ENCODE measurements at regions not wholly inside any gene's neighbourhood (a gene's known extent, or its start where the extent isn't known, plus 50 kb on each side); places are given as distances from the start of the nearest gene placed in this dataset.
"Not testable (repeated sequence)": the region's sequence is repeated elsewhere in the genome, so short reads cannot be mapped to it uniquely, and the experiment has no call there.

DNA sequence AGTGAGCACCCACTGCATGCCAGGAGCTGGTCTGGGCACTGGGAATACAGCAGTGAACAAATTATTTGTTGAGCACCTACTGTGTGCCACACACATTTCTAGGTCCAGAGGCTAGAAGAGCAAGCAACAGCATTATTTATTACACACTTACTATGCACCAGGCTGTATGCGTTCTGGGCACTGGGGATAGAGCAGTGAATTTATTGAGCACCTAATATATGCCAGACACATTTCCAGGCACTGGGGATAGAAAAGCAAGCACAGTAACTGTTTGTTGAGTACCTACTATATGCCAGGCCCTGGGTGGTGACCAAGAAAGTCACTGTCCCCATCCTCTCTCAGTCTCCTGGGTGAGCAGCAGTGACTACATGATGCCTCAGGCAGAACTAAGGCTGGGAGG, 107.5 kb upstream of the NCOR2 start:
- DNase-seq (ENCODE audit: low spot score): no peak

DNA sequence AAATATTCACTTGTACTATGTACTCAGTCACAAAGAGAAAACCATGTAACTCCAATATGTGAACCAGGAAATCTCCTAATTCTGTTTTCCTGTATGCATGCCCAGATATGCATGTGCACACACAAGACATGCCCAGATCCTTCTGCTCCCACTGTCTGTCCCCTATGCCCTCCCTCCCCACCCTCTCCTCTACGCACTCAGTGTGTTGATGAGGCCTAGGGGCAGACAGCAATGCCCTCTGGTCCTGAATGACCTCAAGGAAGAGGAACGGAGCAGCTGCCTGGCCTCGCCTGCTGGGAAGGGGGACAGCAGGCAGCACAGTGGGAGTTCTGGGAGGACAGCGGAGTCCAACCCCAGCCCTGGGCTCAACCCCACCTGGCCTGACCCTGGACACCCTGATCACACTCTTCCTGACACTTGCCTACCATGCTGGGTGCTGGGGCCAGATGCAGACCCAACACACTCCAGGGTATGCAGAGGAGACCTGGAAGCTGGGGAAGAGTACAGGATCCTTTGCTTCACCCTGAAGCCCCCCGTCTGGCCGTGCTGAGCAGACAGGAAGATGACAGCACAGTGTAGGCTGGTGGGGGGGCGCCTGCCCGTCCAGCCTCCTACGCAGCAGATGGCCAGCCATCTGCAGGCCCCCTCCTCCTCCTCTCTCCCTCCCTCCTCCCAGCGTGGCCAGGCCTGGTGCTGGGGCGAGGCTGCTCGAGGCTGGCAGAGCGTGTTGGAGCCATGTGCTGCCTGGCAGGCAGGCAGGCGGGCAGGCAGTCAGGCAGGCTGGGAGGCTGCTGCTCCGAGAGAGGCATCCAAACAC, 106.6 kb upstream of the NCOR2 start:
- DNase-seq (ENCODE audit: low spot score): no peak

DNA sequence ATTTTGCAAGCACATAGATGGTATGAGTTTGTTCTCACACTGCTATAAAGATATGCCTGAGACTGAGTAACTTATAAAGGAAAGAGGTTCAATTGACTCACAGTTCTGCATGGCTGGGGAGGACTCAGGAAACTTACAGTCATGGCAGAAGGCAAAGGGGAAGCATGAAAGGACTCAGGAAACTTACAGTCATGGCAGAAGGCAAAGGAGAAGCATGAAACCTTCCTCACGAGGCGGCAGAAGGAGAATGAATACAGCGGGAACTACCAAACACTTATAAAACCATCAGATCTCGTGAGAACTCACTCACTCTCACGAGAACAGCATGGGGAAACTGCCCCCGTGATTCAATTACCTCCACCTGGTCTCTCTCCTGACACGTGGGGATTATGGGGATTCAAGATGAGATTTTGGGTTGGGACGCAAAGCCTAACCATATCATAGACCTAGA, 101.9 kb upstream of the NCOR2 start:
- not testable (repeated sequence) for DNase-seq (ENCODE audit: low spot score)

DNA sequence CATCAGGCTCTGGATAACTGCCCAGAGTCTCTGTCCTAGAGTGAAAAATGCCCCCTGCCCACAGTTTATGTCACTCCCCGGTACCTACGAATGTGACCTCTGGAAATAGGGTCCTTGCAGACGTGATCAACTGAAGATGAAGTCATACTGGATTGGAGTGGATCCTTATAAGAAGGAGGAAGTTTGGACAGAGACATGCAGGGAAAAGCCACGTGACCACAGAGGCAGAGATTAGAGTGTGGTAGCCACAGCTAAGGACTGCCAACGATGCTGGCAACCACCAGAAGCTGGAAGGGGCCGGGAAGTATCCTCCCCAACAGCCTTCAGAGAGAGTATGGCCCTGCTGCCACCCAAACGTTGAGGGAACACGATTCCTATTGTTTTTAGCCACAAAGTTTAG, 101.2 kb upstream of the NCOR2 start:
- DNase-seq (ENCODE audit: low spot score): no peak

DNA sequence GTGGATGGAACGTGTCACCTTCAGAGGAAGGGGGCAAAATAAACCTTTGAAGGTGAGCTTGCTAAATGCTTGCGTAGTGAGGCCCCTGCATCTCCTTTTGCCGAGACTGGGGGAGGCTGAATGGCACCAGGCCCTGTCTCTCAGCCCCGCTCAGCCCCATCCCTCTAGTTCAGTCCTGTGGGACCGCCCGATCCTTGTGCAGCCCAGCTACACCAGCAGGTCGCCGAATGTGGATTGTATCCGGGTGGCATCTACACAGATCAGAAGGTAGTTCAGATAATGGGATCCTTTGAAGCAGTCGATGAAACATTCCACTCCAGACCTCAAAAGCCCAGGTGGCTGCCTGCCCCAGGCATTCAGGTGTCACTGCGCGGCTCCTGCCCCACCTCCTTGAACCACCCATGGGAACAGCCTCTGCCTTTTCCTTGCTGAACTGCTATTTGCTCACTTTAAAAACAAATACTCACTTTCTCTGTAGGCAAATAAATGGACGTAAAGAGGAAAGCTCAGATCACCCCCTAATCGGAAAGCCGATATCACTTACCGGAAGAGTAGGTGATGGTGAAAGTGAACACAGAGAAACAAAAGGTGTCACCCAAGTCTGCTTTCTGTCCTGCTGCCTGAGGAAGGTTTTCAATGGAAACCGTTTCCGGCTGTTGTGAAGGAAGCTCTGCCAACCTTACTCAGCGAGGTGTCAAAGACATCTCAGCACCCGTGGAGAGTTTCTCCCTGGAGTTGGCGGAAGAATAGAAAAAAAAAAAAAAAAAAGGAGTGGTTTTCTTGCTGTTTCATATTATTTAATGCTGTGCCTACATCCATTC, 100.3 kb upstream of the NCOR2 start:
- no peak for DNase-seq (ENCODE audit: low spot score)

DNA sequence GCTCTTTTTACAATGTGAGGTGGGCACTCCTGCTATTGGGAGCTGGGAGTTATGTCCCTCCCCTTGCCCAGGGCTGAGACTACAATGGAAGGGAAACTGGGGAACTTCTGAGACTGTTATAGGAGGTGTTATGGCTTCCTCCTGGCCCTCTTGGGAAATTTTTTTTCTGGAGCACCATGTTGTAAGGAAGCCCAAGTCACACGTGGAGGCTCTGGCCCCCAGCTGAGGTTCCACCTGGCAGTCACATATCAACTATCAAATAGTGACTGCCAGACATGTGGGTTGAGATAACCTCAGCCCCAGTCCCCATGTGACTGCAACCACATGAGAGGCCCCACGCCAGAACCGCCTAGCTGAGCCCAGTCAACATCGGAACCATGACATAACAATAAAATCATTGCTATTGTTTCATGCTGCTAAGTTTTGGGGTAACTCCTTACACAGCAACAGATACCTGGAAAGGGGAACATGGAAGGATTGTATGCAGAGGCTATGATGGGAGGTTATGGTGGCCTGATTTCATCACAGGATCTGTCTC, 99.4 kb upstream of the NCOR2 start:
- no peak for DNase-seq (ENCODE audit: low spot score)

DNA sequence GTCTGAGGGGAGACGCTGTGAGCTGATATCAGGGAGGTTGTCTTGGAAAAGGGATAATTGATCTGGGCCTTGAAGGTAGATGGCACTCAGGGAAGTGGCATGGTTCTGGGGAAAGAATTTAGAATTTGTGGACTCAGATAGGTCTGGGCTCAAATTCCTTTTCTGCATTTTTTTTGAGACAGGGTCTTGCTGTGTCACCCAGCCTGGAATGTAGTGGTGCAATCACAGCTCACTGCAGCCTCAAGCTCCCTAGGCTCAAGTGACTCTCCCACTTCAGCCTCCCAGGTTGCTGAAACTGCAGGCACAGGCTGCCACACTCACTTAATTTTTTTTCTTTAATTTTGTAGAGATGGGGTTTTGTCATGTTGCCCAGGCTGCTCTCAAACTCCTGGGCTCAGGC, 98.1 kb upstream of the NCOR2 start:
- DNase-seq (ENCODE audit: low spot score): no peak

DNA sequence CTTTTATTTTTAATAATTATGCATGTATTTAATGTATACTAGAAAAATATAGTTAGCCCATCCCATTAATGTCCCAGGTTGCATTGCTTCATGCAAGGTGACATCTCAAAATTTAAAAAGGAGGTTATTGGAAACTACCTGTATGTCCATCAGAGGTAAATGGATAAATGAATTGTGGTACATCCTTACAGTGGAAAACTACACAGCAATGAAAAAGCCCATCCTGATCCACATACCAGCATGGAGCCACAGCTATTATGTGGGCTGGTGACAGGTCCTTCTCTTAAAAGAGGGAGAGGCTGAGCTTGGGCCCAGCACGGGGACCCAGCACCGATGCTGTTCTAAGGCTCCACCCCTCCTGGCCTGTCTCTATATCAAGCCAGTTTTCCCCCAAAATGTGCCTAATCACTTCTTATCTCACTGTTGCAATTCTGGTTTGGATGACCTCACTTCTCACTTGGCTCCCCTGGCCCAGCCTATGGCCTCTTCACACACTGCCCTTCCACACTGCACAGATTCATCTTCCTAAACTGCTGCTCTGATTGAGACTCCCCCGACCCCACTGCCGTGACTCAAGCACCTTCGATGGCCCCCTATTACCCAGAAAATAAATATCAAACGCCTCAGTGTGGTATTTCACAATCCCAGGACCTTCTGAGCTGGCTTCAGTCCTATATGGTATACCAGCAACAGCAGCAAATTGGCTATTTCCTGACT, 97.1 kb upstream of the NCOR2 start:
- no peak for DNase-seq (ENCODE audit: low spot score)

DNA sequence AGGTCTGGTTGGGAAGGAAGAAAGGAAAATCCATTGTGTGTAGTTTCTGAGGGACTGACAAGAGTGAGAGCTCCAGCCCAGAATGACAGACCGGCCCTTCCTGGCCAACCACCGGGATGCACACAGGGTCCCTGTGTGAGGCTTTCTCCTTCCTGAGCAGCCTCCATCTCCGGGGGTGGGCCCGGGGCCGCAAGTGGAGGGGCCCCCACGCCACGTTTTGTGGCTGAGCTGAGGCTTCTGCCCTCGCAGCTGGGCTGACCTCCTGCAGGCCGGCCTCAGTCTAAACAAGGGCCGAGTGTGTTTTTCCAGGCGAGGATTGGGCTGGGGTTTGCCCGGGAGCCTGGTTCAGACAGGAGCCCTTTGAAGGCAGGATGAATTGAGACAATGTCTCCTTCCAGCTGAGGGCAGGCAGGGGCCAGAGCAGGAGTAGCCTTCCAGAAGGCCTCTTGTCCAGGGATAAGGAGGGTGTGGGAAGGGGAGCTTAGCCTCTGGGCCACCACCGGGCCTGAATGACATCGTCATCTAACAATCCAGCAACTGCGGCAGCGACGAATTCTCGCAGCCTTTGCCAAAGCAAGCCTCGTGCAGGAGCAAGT, 96.5 kb upstream of the NCOR2 start:
- no peak for DNase-seq (ENCODE audit: low spot score)

DNA sequence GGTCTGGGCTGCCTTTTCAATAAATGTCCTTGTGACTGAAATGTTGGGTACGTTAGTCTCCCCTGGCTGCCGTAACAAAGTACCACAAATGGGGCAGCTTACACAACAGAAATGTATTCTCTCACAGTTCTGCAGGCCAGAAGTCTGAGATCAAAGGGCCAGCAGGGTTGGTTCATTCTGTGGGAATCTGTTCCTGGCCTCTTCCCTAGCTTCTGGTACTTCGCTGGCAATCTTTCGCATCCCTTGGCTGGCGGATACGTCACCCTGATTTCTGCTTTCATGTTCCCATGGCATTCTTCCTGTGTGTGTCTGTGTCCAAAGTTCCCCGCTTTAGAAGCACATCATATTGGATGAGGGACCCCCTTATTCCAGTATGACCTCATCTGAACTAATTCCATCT, 95.8 kb upstream of the NCOR2 start:
- DNase-seq (ENCODE audit: low spot score): peak; percentile 56

DNA sequence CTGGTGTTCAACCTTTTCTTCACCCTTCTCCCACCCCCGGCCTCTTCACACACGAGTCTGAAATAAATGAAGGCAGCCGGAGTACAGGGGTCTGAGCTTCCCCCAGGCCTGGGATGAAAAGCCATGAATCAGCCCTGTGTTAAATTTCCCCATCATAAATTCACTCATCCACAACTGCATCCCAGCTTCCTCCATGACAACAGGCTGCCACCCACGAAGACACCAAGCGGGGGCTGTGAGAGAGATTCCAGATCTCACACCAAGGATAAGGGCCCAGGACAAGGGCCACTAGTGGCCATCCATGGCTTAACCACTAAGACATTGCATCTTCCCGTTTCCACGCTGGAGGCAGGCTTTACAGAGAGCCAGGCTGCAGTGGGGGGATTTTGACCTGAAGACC, 93.9 kb upstream of the NCOR2 start:
- no peak for DNase-seq (ENCODE audit: low spot score)

DNA sequence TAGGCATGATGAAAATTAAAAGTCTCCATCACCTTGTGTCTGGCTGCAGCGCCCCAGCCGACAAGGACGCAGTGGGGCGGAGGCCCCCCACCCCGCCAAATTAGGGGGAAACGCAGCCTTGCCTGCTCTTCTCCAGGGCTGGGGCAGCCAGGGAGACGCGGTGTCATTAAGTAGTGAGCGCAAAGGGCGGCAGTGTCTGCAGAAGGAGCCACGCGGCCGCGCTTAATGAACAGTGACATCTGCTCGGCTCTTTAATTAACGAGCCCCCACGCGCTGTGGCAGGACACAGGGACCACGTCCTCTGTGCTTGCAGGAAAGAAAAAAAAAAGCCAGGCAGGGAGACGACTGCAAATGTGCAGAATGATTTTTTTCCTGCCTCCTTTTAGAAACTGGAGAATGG, 93.4 kb upstream of the NCOR2 start:
- no peak for DNase-seq (ENCODE audit: low spot score)

DNA sequence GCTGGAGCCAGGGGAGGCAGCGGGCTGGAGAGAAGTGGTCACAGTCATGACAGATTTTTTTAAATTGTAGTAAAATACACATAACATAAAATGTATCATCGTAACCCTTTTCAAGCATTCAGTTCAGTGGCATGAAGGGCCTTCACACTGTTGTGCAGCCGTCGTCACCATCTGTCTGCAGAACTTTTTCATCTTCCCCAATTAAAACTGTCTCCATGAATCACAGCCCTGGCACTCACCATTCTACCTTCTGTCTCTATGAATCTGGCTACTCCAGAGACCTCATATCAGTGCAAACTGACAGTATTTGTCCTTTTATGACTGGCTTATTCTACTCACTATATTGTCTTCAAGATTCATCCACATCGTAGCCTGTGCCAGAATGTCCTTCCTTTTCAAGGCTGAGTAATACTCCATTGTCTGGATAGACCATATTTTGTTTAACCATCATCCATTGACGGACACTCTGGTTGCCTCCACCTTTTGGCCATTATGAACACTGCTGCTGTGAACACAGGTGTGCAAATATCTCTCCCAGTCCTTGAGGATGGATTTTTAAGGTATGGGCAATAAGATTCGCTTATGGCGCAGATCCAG, 91.5 kb upstream of the NCOR2 start:
- no peak for DNase-seq (ENCODE audit: low spot score)

DNA sequence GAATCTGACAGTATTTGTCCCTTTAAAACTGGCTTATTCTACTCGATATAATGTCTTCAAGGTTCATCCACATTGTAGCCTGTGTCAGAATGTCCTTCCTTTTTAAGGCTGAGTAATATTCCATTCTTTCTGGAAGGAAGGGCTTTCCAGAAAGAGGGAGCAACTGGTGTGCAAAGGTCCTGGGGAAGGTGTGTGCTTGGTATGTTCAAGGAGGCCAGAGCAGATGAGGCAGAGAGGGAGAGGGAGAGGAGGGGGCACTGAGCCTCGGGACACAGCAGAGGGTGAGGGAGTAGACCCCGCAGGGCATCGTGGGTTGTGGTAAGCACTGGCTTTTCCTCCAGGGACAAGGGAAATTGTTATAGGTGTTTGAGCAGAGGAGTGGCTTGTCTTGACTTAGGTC, 90.9 kb upstream of the NCOR2 start:
- DNase-seq (ENCODE audit: low spot score): no peak

DNA sequence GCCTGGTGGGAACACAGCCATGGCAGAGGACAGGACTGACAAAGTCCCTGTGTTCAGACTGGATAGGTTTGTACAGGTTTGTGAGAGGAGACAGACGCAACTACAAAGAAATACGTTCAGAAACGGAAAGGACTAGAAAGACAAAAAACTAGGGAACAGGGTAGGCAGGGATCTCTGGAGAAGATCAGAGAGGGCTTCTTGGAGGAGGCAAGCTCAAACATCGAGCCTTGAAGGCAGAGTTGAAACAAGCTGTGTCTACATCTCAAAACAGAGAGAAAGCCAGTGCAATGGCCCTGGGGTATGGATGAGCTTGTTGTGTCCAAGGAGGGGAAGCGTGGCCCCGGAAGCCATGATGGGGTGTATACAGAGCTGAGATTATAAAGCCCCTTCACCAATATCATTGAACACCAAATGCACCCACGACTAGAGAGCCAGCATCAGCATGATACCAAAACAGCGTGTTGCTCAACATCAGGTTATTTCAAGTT, 89.6 kb upstream of the NCOR2 start:
- no peak for DNase-seq (ENCODE audit: low spot score)

DNA sequence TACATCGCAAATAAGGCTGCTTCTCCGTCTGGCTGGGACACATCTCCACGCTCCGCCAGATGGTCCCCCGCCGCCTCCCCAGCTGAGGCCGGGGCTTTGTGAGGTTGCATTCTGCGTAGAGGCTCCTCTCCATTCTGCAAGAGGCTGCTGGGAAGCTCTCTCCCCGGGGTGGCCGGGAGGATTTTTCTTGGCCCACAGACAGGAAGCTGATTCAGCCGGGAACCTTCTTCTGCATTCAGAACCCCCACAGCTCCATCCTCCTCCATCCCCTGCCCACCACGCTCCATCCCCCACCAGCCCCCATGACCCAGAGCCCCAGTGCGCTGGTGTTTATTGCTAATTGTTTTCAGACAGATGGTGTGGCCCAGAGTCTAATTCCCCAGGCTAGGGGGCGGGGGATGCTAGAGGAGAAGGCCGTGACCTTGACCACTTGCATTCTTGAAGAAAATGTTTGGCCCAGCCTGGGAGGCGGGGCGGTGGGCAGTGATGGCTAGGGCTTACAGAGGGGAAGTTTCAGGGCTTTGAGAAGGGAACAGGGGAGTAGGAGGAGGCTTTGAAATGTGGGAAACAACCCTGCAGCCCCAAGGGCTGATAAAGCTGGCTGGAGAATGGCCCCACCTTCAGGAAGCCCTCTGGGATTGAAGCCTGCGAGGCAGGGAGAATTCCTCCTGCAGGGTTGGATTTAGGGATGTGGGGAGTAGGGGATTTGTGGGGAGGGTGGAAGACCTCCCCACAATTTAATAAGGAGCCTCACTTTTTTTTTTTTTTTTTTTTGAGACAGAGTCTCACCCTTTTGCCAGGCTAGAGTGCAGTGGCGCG, 88.5 kb upstream of the NCOR2 start:
- DNase-seq (ENCODE audit: low spot score): peak; percentile 87

DNA sequence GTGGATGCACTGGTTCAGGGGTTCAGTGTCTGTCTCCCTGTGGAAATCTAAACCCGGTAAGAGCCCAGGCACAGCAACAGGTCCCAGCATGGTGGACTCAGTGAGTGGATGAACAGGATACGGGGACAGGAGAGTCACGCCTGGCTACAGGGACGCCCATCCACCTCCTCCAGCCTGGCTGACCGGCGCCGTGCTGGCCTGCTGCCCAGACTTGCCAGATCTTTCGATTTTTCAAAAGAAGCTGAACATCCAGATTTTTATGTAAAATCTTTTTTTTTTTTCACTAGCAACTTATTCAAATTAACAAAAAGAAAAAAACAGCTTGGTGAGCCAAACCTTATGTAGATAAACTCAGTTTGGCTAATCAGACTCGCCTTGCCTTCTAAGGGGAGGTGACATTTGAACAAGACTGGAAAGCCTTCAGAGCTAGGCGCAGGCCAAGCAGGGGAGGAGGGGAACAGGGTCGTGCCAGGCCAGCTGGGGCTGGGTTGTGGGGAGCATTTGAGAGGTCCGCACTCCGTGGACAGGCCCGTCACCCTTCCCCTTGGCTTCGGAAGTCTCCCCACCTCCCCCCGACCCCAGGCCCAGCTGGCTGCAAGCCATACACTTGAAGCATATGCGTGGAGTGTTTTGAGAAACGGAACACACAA, 87.8 kb upstream of the NCOR2 start:
- peak; percentile 63 for DNase-seq (ENCODE audit: low spot score)

DNA sequence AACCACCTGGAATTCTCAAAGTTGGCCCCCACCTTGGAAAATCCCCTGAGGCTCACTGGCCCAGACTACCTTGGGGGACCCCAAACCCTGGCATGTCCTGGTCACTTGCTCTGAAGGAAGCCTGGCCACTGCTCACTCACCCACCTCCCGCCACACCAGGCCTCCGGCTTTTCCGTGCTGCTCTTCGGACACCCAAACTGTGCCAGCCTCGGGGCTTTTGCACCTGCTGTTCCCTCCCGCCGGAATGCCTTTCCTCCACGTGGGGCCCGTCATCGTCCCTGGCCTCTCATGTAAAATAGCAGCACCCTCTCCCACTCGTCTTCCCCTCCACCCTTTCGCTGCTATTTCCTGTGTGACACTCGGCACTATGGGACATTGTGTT, 87.2 kb upstream of the NCOR2 start:
- no peak for DNase-seq (ENCODE audit: low spot score)

DNA sequence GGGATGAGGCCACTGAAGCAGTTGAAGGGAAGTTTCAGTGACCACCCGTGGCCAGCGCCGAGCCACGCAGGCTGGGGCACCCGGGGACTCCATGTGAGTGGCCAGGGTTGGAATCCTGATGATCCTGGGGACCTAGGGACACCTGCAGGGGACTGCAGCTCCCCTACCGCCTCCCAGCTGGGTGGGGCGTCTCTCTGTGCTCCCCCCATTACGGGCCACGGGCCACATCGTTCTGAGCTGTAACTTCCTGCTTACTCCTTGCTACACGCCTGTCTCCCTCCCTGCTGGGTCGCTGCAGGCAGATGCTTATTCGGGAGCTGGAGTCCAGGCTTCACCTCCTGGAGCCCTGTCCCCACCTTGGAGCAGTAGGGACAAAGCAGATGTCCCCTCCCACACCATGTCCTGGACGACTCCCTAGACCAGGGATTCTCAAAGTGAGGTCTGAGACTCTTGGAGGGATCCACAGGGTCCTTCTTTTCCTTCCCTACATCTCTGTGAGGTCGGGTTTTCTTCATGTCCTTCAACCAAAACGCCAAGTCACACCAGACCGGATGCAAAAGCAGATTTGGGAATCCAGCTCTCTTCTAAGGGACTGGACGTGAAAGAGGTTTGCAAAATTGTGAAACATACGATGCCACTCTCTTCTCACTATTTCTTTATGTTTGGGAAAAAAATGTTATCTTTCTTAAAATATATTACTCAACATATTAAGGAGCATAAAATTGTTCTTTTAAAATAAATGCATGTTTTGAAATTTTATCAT, 85.9 kb upstream of the NCOR2 start:
- DNase-seq (ENCODE audit: low spot score): no peak

All from AG08395 (cell line).